CD8-positive, alpha-beta memory T cell (primary cell): ENCODE measurements at regions not wholly inside any gene's neighbourhood (a gene's known extent, or its start where the extent isn't known, plus 50 kb on each side); places are given as distances from the start of the nearest gene placed in this dataset.

Source experiments
- CTCF ChIA-PET: fragments of 350-600 bp; sonication (Branson Sonifier 250); formaldehyde crosslinking; loops from one replicate; lab custom pipeline; 2021; ENCODE audit warnings: antibody characterized with exemption; lab: Charles Lee
- POLR2A ChIA-PET: fragments of 350-600 bp; sonication (Branson Sonifier 250); formaldehyde crosslinking; loops from one replicate; lab custom pipeline; 2021; ENCODE audit warnings: antibody characterized with exemption; lab: Charles Lee
- DNase-seq, 5 donors: peaks; one replicate each; pipeline versions ENCODE4 v3.0.0 to v3.0.0-alpha.2; 2020 to 2022; ENCODE audit warnings: mixed read lengths in 1 of 5
- H3K27ac ChIP-seq: one replicate; pipeline ENCODE4 v1.7.0; 2013; ENCODE audit warnings: low read depth, mild to moderate bottlenecking, low read length, moderate library complexity
- H3K27me3 ChIP-seq: 2 replicates; pipeline ENCODE4 v1.7.0; 2013; ENCODE audit warnings: low read length, mild to moderate bottlenecking; ENCODE audit not compliant: insufficient read depth, poor library complexity, severe bottlenecking
- H3K36me3 ChIP-seq: 2 replicates; pipeline ENCODE4 v1.7.0; 2013; ENCODE audit warnings: mild to moderate bottlenecking, low read length, moderate library complexity; ENCODE audit not compliant: insufficient read depth
- H3K4me1 ChIP-seq: 2 replicates; pipeline ENCODE4 v1.7.0; 2013; ENCODE audit warnings: mild to moderate bottlenecking, low read length, moderate library complexity; ENCODE audit not compliant: insufficient read depth
- H3K4me3 ChIP-seq: 2 replicates; pipeline ENCODE4 v1.7.0; 2013; ENCODE audit warnings: mild to moderate bottlenecking, low read length
- H3K9me3 ChIP-seq: 2 replicates; pipeline ENCODE4 v1.7.0; 2013; ENCODE audit warnings: mild to moderate bottlenecking, low read length
- H3K27ac Mint-ChIP-seq, 8 donors: one replicate each; pipeline ENCODE4 v1.8.0; 2020 to 2021; ENCODE audit warnings: mixed read lengths in 8 of 8, mild to moderate bottlenecking in 6 of 8, inconsistent platforms in 3 of 8, moderate library complexity in 3 of 8
- H3K27me3 Mint-ChIP-seq, 2 donors: one replicate each; pipeline ENCODE4 v1.8.0; 2020 to 2021; ENCODE audit warnings: mixed read lengths in 2 of 2, mild to moderate bottlenecking in 1 of 2, moderate library complexity in 1 of 2
- H3K36me3 Mint-ChIP-seq, 3 donors: one replicate each; pipeline ENCODE4 v1.8.0; 2020 to 2021; ENCODE audit warnings: mixed read lengths in 3 of 3, inconsistent platforms in 1 of 3, mild to moderate bottlenecking in 1 of 3
- H3K4me1 Mint-ChIP-seq, 3 donors: one replicate each; pipeline ENCODE4 v1.8.0; 2020 to 2021; ENCODE audit warnings: mixed read lengths in 3 of 3, inconsistent platforms in 1 of 3, mild to moderate bottlenecking in 1 of 3
- H3K4me3 Mint-ChIP-seq, 7 donors: one replicate each; pipeline ENCODE4 v1.8.0; 2020 to 2021; ENCODE audit warnings: mixed read lengths in 7 of 7, mild to moderate bottlenecking in 6 of 7, moderate library complexity in 4 of 7, inconsistent platforms in 2 of 7
- H3K9me3 Mint-ChIP-seq, 5 donors: one replicate each; pipeline ENCODE4 v1.8.0; 2020 to 2022; ENCODE audit warnings: mixed read lengths in 5 of 5, mild to moderate bottlenecking in 3 of 5, moderate library complexity in 2 of 5, inconsistent platforms in 1 of 5

DNA sequence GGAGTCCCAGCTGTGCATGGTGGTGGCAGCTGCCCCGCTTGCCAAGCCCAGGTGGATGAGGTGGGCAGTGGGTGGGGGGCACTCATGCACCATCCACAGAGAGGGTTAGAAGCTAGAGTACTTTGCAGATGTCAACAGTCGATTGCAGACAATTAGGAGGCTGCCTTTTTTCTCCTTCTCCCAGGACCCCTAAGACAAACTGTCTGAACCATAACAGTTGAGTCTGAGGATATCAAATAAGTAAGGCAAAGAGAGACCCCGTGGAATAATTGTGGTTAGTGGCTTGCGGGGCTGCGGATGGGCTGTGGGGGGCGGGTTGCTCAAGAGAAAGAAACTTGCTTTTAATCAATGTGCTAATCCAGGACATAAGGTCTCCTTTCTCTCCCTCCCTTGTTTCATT, 926.2 kb downstream of the VRK1 start:
- peaks cover 73% of the 10 kb centered on the region for H3K4me1 ChIP-seq
- Mint-ChIP-seq H3K4me3 (peak overlapping the region; percentile 30 to 82 (median 51)), H3K9me3 (no peaks in the 10 kb centered on the region), H3K27me3 (no peaks in the 10 kb centered on the region), H3K27ac (peak overlapping the region in 7 of 8 donors; percentile 61 to 94 (median 70)), H3K4me1 (peaks cover 69 to 89% (median 86%) of the 10 kb centered on the region in 3 donors), H3K36me3 (peaks cover 3 to 7% (median 4%) of the 10 kb centered on the region in 3 donors)
- ChIA-PET CTCF (no interaction called here), POLR2A (interaction anchor here (0.9 to 1.3 kb wide), 2 partner anchors 15 to 49 kb away, joined by 4 to 5 read pairs; no protein-coding TSS in a partner anchor)
- no peaks in the 10 kb centered on the region for H3K9me3 ChIP-seq
- peak in 1 of 5 donors; percentile 38 for DNase-seq
- H3K27me3 ChIP-seq = no peaks in the 10 kb centered on the region
- H3K4me3 ChIP-seq = no peak overlapping the region
- H3K27ac ChIP-seq = no peak overlapping the region
- H3K36me3 ChIP-seq = no peaks in the 10 kb centered on the region

DNA sequence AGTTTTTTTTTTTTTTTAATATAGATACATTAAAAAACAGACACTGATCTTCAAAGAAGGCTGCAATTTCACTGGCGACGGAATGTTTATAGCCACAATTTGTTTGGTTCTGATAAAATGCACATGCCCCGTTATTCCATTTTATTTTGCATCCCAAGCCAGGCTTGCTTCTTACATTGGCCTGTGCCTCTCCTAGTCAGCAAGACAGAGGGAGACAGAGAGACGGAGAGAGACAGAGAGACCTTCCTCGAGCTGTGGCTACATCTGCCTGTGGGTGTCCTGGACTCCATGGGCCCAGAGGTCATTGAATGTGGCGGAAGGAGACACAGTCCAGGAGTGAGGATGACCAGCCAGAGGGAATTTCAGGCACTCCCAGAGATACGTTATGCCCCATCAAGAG, 926.6 kb downstream of the VRK1 start:
- CTCF ChIA-PET = interaction anchor here (0.9 to 1.1 kb wide), 2 partner anchors 121 to 254 kb away, joined by 3 to 6 read pairs; no protein-coding TSS in a partner anchor
- Histone ChIP-seq H3K27ac (peak overlapping the region; percentile 44), H3K9me3 (no peaks in the 10 kb centered on the region), H3K27me3 (no peaks in the 10 kb centered on the region), H3K4me3 (peak overlapping the region; percentile 49), H3K36me3 (no peaks in the 10 kb centered on the region), H3K4me1 (peaks cover 69% of the 10 kb centered on the region)
- DNase-seq = peak in 1 of 5 donors; percentile 20
- Mint-ChIP-seq H3K27ac (peak overlapping the region; percentile 70 to 100 (median 92)), H3K27me3 (no peaks in the 10 kb centered on the region), H3K4me3 (peak overlapping the region; percentile 49 to 87 (median 82)), H3K4me1 (peaks cover 64 to 85% (median 82%) of the 10 kb centered on the region in 3 donors), H3K36me3 (peaks cover 3 to 7% (median 3%) of the 10 kb centered on the region in 3 donors), H3K9me3 (no peaks in the 10 kb centered on the region)
- POLR2A ChIA-PET = interaction anchor here (0.9 to 1.3 kb wide), 3 partner anchors 8 to 49 kb away, joined by 3 to 5 read pairs (median 4); no protein-coding TSS in a partner anchor

DNA sequence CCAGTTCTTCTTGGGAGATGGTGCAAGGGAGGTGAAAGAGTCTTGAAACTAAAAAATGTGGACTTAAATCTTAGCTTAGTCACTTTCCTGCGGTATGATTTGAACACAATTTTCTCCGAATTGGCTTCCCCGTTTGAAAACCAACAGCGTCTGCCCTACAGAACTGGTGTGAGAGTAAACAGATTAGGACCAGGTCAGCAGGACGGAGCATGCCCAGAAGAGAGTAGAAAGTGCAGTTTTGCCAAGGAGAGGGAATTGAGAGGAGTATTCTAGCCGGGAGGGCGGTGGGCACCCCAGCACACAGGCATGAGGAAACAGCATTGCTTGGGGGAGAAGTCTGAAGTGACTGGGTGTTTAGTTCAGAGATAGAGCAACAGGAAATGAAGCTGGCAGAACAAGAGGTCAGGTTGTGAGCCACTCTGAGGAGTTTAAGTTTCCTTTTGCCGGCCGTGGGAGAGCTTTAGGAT, 927.1 kb downstream of the VRK1 start:
- peak in 4 of 5 donors; percentile 16 to 64 (median 46) for DNase-seq
- H3K36me3 Mint-ChIP-seq = peaks cover 3 to 7% (median 3%) of the 10 kb centered on the region in 3 donors
- peaks cover 59 to 80% (median 77%) of the 10 kb centered on the region in 3 donors for H3K4me1 Mint-ChIP-seq
- POLR2A ChIA-PET = interaction anchor here (0.6 to 1.3 kb wide), 4 partner anchors 9 to 237 kb away, joined by 3 to 5 read pairs (median 3); no protein-coding TSS in a partner anchor
- Histone ChIP-seq H3K9me3 (no peaks in the 10 kb centered on the region), H3K27me3 (no peaks in the 10 kb centered on the region), H3K36me3 (no peaks in the 10 kb centered on the region), H3K27ac (peak overlapping the region; percentile 44), H3K4me1 (peaks cover 64% of the 10 kb centered on the region), H3K4me3 (peak overlapping the region; percentile 49)
- peak overlapping the region; percentile 6 to 87 (median 82) for H3K4me3 Mint-ChIP-seq
- H3K27ac Mint-ChIP-seq = peak overlapping the region; percentile 70 to 100 (median 92)
- H3K27me3 Mint-ChIP-seq = no peaks in the 10 kb centered on the region
- no peaks in the 10 kb centered on the region for H3K9me3 Mint-ChIP-seq
- CTCF ChIA-PET = interaction anchor here (0.9 to 1.1 kb wide), 2 partner anchors 121 to 254 kb away, joined by 3 to 6 read pairs; no protein-coding TSS in a partner anchor

DNA sequence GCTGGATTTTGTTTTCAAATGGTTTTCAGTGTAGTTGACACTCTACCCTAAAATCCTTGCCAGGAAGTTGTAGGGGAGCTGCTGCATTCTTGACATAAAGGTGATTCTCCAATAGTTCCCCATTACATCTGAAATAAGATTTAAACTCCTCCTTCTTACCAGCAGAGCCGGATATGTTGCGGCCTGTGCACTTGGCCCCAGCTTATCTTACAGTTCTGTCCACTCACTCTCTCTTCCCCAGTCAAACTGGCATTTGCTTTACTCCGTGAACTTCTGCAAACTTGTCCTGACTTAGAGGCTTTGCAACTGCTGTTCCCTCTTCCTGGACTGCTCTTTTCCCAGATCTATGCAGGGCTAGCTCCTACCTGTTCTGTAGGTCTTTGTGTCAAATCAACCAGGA, 929.5 kb downstream of the VRK1 start:
- POLR2A ChIA-PET = no interaction called here
- Histone ChIP-seq H3K27ac (no peak overlapping the region), H3K9me3 (no peaks in the 10 kb centered on the region), H3K4me3 (no peak overlapping the region), H3K27me3 (no peaks in the 10 kb centered on the region), H3K36me3 (no peaks in the 10 kb centered on the region), H3K4me1 (peaks cover 44% of the 10 kb centered on the region)
- Mint-ChIP-seq H3K27me3 (peaks cover 0 to 2% of the 10 kb centered on the region in 2 donors), H3K36me3 (peaks cover under 1 to 4% (median 2%) of the 10 kb centered on the region in 3 donors), H3K4me3 (peak overlapping the region in 1 of 7 donors; percentile 33), H3K9me3 (no peaks in the 10 kb centered on the region), H3K27ac (peak overlapping the region in 7 of 8 donors; percentile 17 to 100 (median 70)), H3K4me1 (peaks cover 48 to 66% (median 60%) of the 10 kb centered on the region in 3 donors)
- DNase-seq = no peak
- CTCF ChIA-PET = interaction anchor here (1.1 kb wide), 1 partner anchor 123 kb away, joined by 3 read pairs; no protein-coding TSS in a partner anchor

DNA sequence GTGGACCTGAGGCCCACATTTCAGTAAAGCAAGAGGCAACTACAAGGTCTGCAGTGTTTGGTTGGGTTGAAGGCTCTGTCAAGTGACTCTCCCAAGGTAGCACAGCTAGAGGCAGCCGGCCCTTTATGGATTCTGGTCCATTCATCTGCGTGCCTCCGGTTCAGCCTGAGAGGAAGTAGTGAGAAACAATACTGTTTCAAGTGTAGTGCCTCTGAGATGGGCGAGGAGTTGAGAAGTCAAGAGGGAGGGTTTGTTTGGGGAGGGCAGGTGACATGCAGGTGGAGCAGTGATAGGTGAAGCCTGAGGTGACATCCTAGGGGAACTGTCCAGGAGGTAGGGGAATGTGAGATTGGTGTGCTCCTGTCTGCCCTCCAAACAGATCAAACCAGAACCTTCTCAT, 933.5 kb downstream of the VRK1 start:
- Mint-ChIP-seq H3K27me3 (peaks cover 0 to 2% of the 10 kb centered on the region in 2 donors), H3K27ac (peak overlapping the region in 3 of 8 donors; percentile 5 to 88 (median 26)), H3K9me3 (no peaks in the 10 kb centered on the region), H3K4me1 (peaks cover 16 to 30% (median 21%) of the 10 kb centered on the region in 3 donors), H3K36me3 (peaks cover 0 to 3% (median 0%) of the 10 kb centered on the region in 3 donors), H3K4me3 (no peak overlapping the region)
- POLR2A ChIA-PET = no interaction called here
- Histone ChIP-seq H3K4me3 (no peak overlapping the region), H3K27me3 (no peaks in the 10 kb centered on the region), H3K27ac (no peak overlapping the region), H3K9me3 (no peaks in the 10 kb centered on the region), H3K36me3 (no peaks in the 10 kb centered on the region), H3K4me1 (peaks cover 13% of the 10 kb centered on the region)
- no peak for DNase-seq
- CTCF ChIA-PET = no interaction called here

DNA sequence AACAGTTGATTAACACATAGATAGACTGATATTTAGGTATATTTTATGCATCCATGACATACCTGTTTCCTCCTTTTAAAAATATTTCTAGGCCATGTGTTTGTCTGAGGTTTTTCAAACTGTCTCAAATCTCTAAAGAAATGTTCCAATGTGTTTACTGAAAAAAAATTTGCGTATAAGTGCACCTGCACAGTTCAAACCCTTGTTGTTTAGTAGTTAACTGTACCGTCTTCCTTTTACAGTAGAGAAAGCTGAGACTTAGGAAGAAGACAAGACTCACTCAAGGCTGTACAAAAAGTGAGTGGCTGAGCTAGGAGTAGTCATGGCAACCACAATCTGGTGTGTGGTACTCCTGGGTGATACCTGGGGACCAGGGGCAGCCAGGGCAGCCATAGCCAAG, 934.6 kb downstream of the VRK1 start:
- Mint-ChIP-seq H3K4me3 (no peak overlapping the region), H3K27ac (no peak overlapping the region), H3K36me3 (peaks cover 0 to 3% (median 2%) of the 10 kb centered on the region in 3 donors), H3K9me3 (no peaks in the 10 kb centered on the region), H3K27me3 (peaks cover 0 to 2% of the 10 kb centered on the region in 2 donors), H3K4me1 (peaks cover 7 to 19% (median 11%) of the 10 kb centered on the region in 3 donors)
- H3K27me3 ChIP-seq = no peaks in the 10 kb centered on the region
- no peak overlapping the region for H3K27ac ChIP-seq
- H3K4me3 ChIP-seq = no peak overlapping the region
- DNase-seq = no peak
- no peaks in the 10 kb centered on the region for H3K9me3 ChIP-seq
- POLR2A ChIA-PET = no interaction called here
- peaks cover 2% of the 10 kb centered on the region for H3K4me1 ChIP-seq
- CTCF ChIA-PET = no interaction called here
- no peaks in the 10 kb centered on the region for H3K36me3 ChIP-seq

DNA sequence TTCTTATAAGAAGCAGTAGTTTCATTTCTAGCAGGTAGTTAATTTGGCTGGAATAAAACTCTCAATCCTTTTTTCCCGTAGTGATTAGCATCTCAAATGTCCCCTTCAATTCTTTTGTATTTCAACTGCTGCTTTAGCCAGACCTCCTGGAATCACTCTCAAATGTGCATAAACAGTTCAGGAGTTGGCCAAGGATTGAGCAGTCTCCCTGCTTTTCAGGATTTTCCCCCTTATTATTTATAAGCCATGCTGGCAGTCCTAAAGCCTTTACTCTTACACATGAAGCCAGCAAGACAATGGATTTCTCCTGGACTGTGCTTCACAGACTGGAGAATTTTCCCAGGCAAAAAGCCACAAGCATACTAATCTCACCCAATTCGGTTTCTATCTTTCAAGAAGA, 950.1 kb downstream of the VRK1 start:
- Mint-ChIP-seq H3K4me1 (peaks cover 3 to 7% (median 4%) of the 10 kb centered on the region in 3 donors), H3K9me3 (peaks cover 0 to 8% (median 2%) of the 10 kb centered on the region in 5 donors), H3K4me3 (no peak overlapping the region), H3K36me3 (peaks cover 0 to 18% (median 0%) of the 10 kb centered on the region in 3 donors), H3K27me3 (peaks cover 0 to 2% of the 10 kb centered on the region in 2 donors), H3K27ac (no peak overlapping the region)
- H3K9me3 ChIP-seq = no peaks in the 10 kb centered on the region
- no peaks in the 10 kb centered on the region for H3K27me3 ChIP-seq
- no peak overlapping the region for H3K4me3 ChIP-seq
- DNase-seq = no peak
- H3K27ac ChIP-seq = no peak overlapping the region
- POLR2A ChIA-PET = no interaction called here
- H3K36me3 ChIP-seq = no peaks in the 10 kb centered on the region
- CTCF ChIA-PET = no interaction called here
- no peaks in the 10 kb centered on the region for H3K4me1 ChIP-seq

DNA sequence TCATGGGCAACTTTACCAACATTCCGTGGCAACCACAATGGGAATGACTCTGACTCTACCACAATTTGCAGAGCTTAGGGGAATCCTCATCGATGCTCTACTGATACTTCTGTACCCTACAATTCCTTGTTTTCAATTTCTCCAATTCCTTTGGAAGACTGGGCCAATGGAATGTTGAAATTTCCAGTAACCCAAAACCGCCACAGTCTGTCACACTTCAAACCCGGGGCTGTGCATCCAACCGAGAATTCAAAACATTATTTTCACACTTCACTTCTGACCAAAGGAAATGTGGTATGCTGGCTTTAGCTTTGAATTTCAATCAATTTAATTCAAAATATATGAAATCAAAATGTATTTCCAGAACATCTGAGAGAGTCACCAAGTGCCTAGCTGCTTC, 951.4 kb downstream of the VRK1 start:
- H3K9me3 ChIP-seq = no peaks in the 10 kb centered on the region
- POLR2A ChIA-PET = interaction anchor here (0.6 kb wide), 1 partner anchor 485 kb away, joined by 3 read pairs; no protein-coding TSS in a partner anchor
- no peak overlapping the region for H3K4me3 Mint-ChIP-seq
- H3K36me3 ChIP-seq = no peaks in the 10 kb centered on the region
- H3K27ac Mint-ChIP-seq = no peak overlapping the region
- no peaks in the 10 kb centered on the region for H3K27me3 ChIP-seq
- H3K4me3 ChIP-seq = no peak overlapping the region
- H3K27ac ChIP-seq = no peak overlapping the region
- peaks cover 0 to 8% (median 2%) of the 10 kb centered on the region in 5 donors for H3K9me3 Mint-ChIP-seq
- peaks cover 2 to 7% (median 4%) of the 10 kb centered on the region in 3 donors for H3K4me1 Mint-ChIP-seq
- no peak for DNase-seq
- H3K27me3 Mint-ChIP-seq = peaks cover 0 to 2% of the 10 kb centered on the region in 2 donors
- CTCF ChIA-PET = no interaction called here
- no peaks in the 10 kb centered on the region for H3K4me1 ChIP-seq
- peaks cover 0 to 18% (median 0%) of the 10 kb centered on the region in 3 donors for H3K36me3 Mint-ChIP-seq
